ENCODE measurements at regions not wholly inside any gene's neighbourhood (a gene's known extent, or its start where the extent isn't known, plus 50 kb on each side); places are given as distances from the start of the nearest gene placed in this dataset.
"Not testable (repeated sequence)": the region's sequence is repeated elsewhere in the genome, so short reads cannot be mapped to it uniquely, and the experiment has no call there.

DNA sequence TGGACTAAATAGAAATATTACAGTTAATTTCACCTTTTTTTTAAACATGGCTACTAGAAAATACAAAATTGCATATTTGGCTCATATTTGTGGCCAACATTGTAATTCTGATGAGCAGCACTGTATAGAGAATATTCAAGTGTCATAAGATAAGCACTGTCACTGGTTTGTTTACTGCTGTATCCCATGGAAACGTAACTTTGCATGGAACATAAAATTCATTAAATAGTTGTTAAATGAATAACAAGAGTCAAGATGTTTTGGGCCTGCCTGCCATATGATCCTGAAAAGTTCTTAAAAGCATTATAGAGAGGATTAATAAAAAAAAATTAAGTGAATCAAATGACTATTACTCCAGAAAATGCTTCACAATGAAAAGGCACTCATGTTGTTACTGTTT is 763.7 kb upstream of the CRIM1 start:
- no peaks in the 10 kb centered on the region for H3K27me3 ChIP-seq (replicated peaks; ENCODE audit: insufficient read depth)
- H3K36me3 ChIP-seq = no peaks in the 10 kb centered on the region
- no peak overlapping the region for H3K27ac ChIP-seq
- no peak overlapping the region for H3K4me3 ChIP-seq
- intact Hi-C loops (cut with DNase I) = no loop called here
- TF ChIP-seq POLR2A (IDR thresholded peaks at IDR 0.05) = no peak
- TF ChIP-seq, protein P1, sequence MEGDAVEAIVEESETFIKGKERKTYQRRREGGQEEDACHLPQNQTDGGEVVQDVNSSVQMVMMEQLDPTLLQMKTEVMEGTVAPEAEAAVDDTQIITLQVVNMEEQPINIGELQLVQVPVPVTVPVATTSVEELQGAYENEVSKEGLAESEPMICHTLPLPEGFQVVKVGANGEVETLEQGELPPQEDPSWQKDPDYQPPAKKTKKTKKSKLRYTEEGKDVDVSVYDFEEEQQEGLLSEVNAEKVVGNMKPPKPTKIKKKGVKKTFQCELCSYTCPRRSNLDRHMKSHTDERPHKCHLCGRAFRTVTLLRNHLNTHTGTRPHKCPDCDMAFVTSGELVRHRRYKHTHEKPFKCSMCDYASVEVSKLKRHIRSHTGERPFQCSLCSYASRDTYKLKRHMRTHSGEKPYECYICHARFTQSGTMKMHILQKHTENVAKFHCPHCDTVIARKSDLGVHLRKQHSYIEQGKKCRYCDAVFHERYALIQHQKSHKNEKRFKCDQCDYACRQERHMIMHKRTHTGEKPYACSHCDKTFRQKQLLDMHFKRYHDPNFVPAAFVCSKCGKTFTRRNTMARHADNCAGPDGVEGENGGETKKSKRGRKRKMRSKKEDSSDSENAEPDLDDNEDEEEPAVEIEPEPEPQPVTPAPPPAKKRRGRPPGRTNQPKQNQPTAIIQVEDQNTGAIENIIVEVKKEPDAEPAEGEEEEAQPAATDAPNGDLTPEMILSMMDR (IDR thresholded peaks at IDR 0.05) = no peak
- TF ChIP-seq POLR2AphosphoS5 (IDR thresholded peaks at IDR 0.05) = no peak
- WGBS = 69% methylated on average over 1 of the region's 1 CpG
- no peaks in the 10 kb centered on the region for H3K9me3 ChIP-seq
- DNase-seq (ENCODE audit: low spot score) = no peak
- no peaks in the 10 kb centered on the region for H3K4me1 ChIP-seq (replicated peaks)

DNA sequence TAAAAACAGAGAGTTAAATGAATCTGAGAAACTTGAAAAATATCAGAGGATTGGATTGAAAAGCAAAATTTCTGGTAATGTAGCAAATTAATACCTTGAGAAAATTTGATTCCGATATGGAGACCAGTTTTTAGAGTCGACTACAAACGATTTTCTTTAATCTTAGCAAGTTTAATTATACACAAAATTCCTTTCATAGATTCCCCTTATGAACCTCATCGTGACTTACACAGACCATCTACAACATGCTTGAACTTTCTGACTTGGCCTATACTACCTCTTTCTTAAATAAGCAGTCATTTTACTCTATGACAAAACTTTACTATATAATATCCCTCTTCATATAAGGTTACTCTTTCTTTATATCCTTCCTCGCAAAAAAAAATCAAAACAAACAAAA is 769.6 kb upstream of the CRIM1 start:
- H3K27me3 ChIP-seq (replicated peaks; ENCODE audit: insufficient read depth) = no peaks in the 10 kb centered on the region
- H3K9me3 ChIP-seq = no peaks in the 10 kb centered on the region
- no peak overlapping the region for H3K4me3 ChIP-seq
- no peaks in the 10 kb centered on the region for H3K4me1 ChIP-seq (replicated peaks)
- intact Hi-C loops (cut with DNase I) = no loop called here
- H3K36me3 ChIP-seq = no peaks in the 10 kb centered on the region
- 90% methylated on average over 5 of the region's 5 CpGs for WGBS
- DNase-seq (ENCODE audit: low spot score) = no peak
- TF ChIP-seq POLR2AphosphoS5 (IDR thresholded peaks at IDR 0.05) (no peak), POLR2A (IDR thresholded peaks at IDR 0.05) (no peak)
- TF ChIP-seq, protein P1 (IDR thresholded peaks at IDR 0.05) = no peak
- H3K27ac ChIP-seq = no peak overlapping the region

DNA sequence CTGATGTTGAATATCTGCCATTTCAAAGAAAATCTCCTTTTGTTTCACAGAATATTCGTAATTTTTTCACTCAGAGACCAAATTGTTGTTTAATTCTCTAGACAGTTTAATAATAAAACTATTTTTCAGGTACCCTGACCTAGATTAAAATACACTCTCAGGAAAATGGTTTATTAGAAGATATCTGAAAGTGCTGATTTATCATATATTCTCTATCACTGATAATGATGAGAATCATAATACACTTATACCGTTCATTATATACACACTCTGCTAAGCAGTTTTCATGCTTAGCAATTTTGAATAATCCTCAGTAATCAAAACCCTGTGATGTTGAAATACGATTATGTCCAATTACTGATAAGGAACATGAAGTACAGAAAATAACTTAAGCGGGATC is 772.9 kb upstream of the CRIM1 start:
- Histone ChIP-seq H3K9me3 (no peaks in the 10 kb centered on the region), H3K36me3 (no peaks in the 10 kb centered on the region), H3K27me3 (replicated peaks; ENCODE audit: insufficient read depth) (no peaks in the 10 kb centered on the region), H3K27ac (no peak overlapping the region), H3K4me1 (replicated peaks) (no peaks in the 10 kb centered on the region), H3K4me3 (no peak overlapping the region)
- intact Hi-C loops (cut with DNase I) = no loop called here
- TF ChIP-seq POLR2A (IDR thresholded peaks at IDR 0.05) (no peak), POLR2AphosphoS5 (IDR thresholded peaks at IDR 0.05) (no peak)
- TF ChIP-seq, protein P1 (IDR thresholded peaks at IDR 0.05) = no peak
- WGBS = 79% methylated on average over 4 of the region's 4 CpGs
- DNase-seq (ENCODE audit: low spot score) = no peak

DNA sequence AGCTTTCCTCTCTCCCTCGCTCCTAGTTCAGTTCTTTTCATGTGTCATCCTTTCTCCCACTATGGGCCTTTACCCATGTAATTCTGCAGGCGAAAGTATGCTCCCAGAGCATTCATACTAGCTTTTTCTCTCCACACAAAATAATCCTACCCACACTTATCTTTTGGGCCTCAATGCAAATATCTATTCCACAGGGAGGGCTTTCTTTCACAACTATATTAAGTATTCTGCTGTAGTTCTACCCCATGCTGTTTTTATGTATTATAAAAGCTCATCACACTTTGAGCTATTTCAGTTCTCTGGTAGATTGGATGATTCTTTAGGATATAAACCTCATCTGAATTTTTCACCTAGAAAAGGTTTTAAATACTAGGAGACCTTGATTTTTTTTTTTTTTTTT is 774.6 kb upstream of the CRIM1 start:
- 92% methylated on average over 2 of the region's 2 CpGs for WGBS
- no peaks in the 10 kb centered on the region for H3K4me1 ChIP-seq (replicated peaks)
- no peak for DNase-seq (ENCODE audit: low spot score)
- no peaks in the 10 kb centered on the region for H3K27me3 ChIP-seq (replicated peaks; ENCODE audit: insufficient read depth)
- no peak overlapping the region for H3K27ac ChIP-seq
- intact Hi-C loops (cut with DNase I) = no loop called here
- H3K36me3 ChIP-seq = no peaks in the 10 kb centered on the region
- H3K9me3 ChIP-seq = no peaks in the 10 kb centered on the region
- H3K4me3 ChIP-seq = no peak overlapping the region
- no peak for TF ChIP-seq POLR2AphosphoS5 (IDR thresholded peaks at IDR 0.05)
- TF ChIP-seq, protein P1 (IDR thresholded peaks at IDR 0.05) = no peak
- TF ChIP-seq POLR2A (IDR thresholded peaks at IDR 0.05) = no peak

DNA sequence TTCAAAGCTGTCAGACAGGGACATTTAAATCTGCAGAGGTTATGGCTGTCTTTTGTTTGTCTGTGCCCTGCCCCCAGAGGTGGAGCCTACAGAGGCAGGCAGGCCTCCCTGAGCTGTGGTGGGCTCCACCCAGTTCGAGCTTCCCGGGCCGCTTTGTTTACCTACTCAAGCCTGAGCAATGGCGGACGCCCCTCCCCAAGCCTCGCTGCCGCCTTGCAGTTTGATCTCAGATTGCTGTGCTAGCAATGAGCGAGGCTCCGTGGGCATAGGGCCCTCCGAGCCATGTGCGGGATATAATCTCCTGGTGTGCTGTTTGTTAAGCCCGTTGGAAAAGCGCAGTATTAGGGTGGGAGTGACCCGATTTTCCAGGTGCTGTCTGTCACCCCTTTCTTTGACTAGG is 787.0 kb upstream of the CRIM1 start:
- H3K9me3 ChIP-seq; H3K4me3 ChIP-seq; H3K27ac ChIP-seq; intact Hi-C loops (cut with DNase I); DNase-seq (ENCODE audit: low spot score); H3K27me3 ChIP-seq (replicated peaks; ENCODE audit: insufficient read depth); H3K4me1 ChIP-seq (replicated peaks); H3K36me3 ChIP-seq: not testable (repeated sequence)
- WGBS = 89% methylated on average over 14 of the region's 14 CpGs

Data from prostate gland (tissue), 2 donors.